ENCODE measurements at regions not wholly inside any gene's neighbourhood (a gene's known extent, or its start where the extent isn't known, plus 50 kb on each side); places are given as distances from the start of the nearest gene placed in this dataset.

GRCh38 chr7:25805027-25805687 lies 346.8 kb upstream of the NFE2L3 start:
- H3K4me3 Mint-ChIP-seq: no peak overlapping the region
- peaks cover 47% of the 10 kb centered on the region for H3K27me3 Mint-ChIP-seq (ENCODE audit: low read depth)
- no peak for TF ChIP-seq CTCF (IDR thresholded peaks at IDR 0.05; ENCODE audit: unreplicated experiment)
- H3K36me3 Mint-ChIP-seq: no peaks in the 10 kb centered on the region
- DNase-seq (ENCODE audit: low spot score in 2 of 2, unreplicated experiment in 2 of 2): no peak
- H3K27ac Mint-ChIP-seq: no peak overlapping the region
- peaks cover 38% of the 10 kb centered on the region for H3K4me1 Mint-ChIP-seq
- peaks cover 6% of the 10 kb centered on the region for H3K9me3 Mint-ChIP-seq

- Mint-ChIP-seq H3K9me3 (no peaks in the 10 kb centered on the region), H3K27me3 (ENCODE audit: low read depth) (peaks cover 57% of the 10 kb centered on the region), H3K27ac (no peak overlapping the region), H3K36me3 (no peaks in the 10 kb centered on the region), H3K4me3 (no peak overlapping the region), H3K4me1 (peaks cover 38% of the 10 kb centered on the region)
- no peak for TF ChIP-seq CTCF (IDR thresholded peaks at IDR 0.05; ENCODE audit: unreplicated experiment)
- no peak for DNase-seq (ENCODE audit: low spot score in 2 of 2, unreplicated experiment in 2 of 2)
Measured at GRCh38 chr7:25807086-25807611, 344.8 kb upstream of the NFE2L3 start.

- Mint-ChIP-seq H3K36me3 (no peaks in the 10 kb centered on the region), H3K27ac (no peak overlapping the region), H3K4me3 (no peak overlapping the region), H3K9me3 (no peaks in the 10 kb centered on the region), H3K27me3 (ENCODE audit: low read depth) (peaks cover 60% of the 10 kb centered on the region), H3K4me1 (peaks cover 22% of the 10 kb centered on the region)
- no peak for TF ChIP-seq CTCF (IDR thresholded peaks at IDR 0.05; ENCODE audit: unreplicated experiment)
- DNase-seq (ENCODE audit: low spot score in 2 of 2, unreplicated experiment in 2 of 2): no peak
Measured at GRCh38 chr7:25809441-25809840, 342.6 kb upstream of the NFE2L3 start.

- peaks cover 53% of the 10 kb centered on the region for H3K27me3 Mint-ChIP-seq (ENCODE audit: low read depth)
- no peak for DNase-seq (ENCODE audit: low spot score in 2 of 2, unreplicated experiment in 2 of 2)
- H3K4me3 Mint-ChIP-seq: no peak overlapping the region
- no peak overlapping the region for H3K27ac Mint-ChIP-seq
- TF ChIP-seq CTCF (IDR thresholded peaks at IDR 0.05; ENCODE audit: unreplicated experiment): no peak
- no peaks in the 10 kb centered on the region for H3K4me1 Mint-ChIP-seq
- no peaks in the 10 kb centered on the region for H3K36me3 Mint-ChIP-seq
- H3K9me3 Mint-ChIP-seq: peaks cover 5% of the 10 kb centered on the region
Measured at GRCh38 chr7:25812086-25812850, 339.7 kb upstream of the NFE2L3 start.

DNA sequence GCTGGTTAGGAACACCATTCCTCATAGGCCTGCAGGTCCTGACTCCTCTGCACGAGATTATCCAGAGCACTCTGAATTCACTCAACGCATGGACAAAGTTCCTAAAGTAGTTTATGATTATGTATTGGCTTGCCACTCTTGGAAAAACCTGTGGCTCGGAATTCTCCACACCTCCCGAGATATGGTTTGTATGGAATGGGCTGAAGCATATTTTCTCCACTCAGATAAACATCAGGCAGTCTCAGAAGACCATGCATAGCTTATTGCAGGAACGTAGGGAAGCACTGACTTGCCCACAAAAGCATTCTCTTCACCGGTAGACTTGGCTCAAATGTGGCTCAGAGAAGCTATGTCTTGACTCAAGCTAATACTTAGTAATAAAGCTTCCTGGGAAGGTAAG lies 338.6 kb upstream of the NFE2L3 start:
- Mint-ChIP-seq H3K4me3 (no peak overlapping the region), H3K4me1 (no peaks in the 10 kb centered on the region), H3K27me3 (ENCODE audit: low read depth) (peaks cover 47% of the 10 kb centered on the region), H3K36me3 (no peaks in the 10 kb centered on the region), H3K9me3 (peaks cover 10% of the 10 kb centered on the region), H3K27ac (no peak overlapping the region)
- DNase-seq (ENCODE audit: low spot score in 2 of 2, unreplicated experiment in 2 of 2): no peak
- no peak for TF ChIP-seq CTCF (IDR thresholded peaks at IDR 0.05; ENCODE audit: unreplicated experiment)

Data from mesothelial cell of epicardium (in vitro differentiated cells).